Lung (tissue), 11 donors: ENCODE measurements at regions not wholly inside any gene's neighbourhood (a gene's known extent, or its start where the extent isn't known, plus 50 kb on each side); places are given as distances from the start of the nearest gene placed in this dataset.

Experiments
- ATAC-seq: fragments of 200-7000 bp; cut with Tn5 transposase; one replicate; pipeline ENCODE4 v1.9.1; 2020; ENCODE audit warnings: moderate number of reproducible peaks; ENCODE audit not compliant: insufficient read depth, low FRiP score
- DNase-seq, 3 donors: peaks; one replicate each; pipeline ENCODE4 v3.0.0-alpha.2; 2013 to 2017
- H3K27ac ChIP-seq, 2 donors: one replicate each; pipeline ENCODE4 v1.5.1; 2013; ENCODE audit warnings: mild to moderate bottlenecking in 2 of 2, moderate library complexity in 2 of 2, control low read depth in 1 of 2, inconsistent platforms in 1 of 2, low read depth in 1 of 2, low read length in 1 of 2
- H3K27me3 ChIP-seq, 3 donors: one replicate each; pipeline ENCODE4 v1.5.1; 2013; ENCODE audit warnings: low read length in 2 of 3; ENCODE audit not compliant: control insufficient read depth in 3 of 3, insufficient read depth in 3 of 3
- H3K36me3 ChIP-seq, 4 donors: one replicate each; pipeline ENCODE4 v1.5.1; 2013; ENCODE audit warnings: low read length in 4 of 4, mild to moderate bottlenecking in 1 of 4, moderate library complexity in 1 of 4; ENCODE audit not compliant: control insufficient read depth in 4 of 4, insufficient read depth in 4 of 4
- H3K4me1 ChIP-seq, 5 donors: one replicate each; pipeline ENCODE4 v1.5.1; 2013; ENCODE audit warnings: low read length in 5 of 5, mild to moderate bottlenecking in 2 of 5, moderate library complexity in 1 of 5; ENCODE audit not compliant: control insufficient read depth in 5 of 5, insufficient read depth in 5 of 5
- H3K4me3 ChIP-seq: one replicate; pipeline ENCODE4 v1.5.1; 2013; ENCODE audit warnings: mild to moderate bottlenecking, control low read depth, moderate library complexity
- H3K9ac ChIP-seq, 2 donors: one replicate each; pipeline ENCODE4 v1.5.1; 2013; ENCODE audit warnings: low read length in 2 of 2, control low read depth in 1 of 2; ENCODE audit not compliant: insufficient read depth in 1 of 2
- H3K9me3 ChIP-seq, 4 donors: one replicate each; pipeline ENCODE4 v1.5.1; 2013; ENCODE audit warnings: low read length in 3 of 4, mild to moderate bottlenecking in 1 of 4, moderate library complexity in 1 of 4; ENCODE audit not compliant: control insufficient read depth in 4 of 4, insufficient read depth in 3 of 4
- WGBS, 2 donors: extraction: QIAGEN DNeasy Blood & Tissue Kit; methylation state at CpG; one replicate each; pipeline ENCODE4 v1.1.7; 2013; 5-methylcytosine and 5-hydroxymethylcytosine counted together
- TF ChIP-seq, protein P1 (sequence below): IDR thresholded peaks from 2 replicates; pipeline ENCODE4 v1.5.1; 2012; ENCODE audit warnings: mild to moderate bottlenecking; ENCODE audit errors: control extremely low read depth, extremely low read depth
- donor health status: control.
- donor health status: control.
- donor health status: Bipolar disorder and iron deficiency.
- donor health status: healthy.
- donor health status: DM: yes; HTN: yes; CAD: no.

DNA sequence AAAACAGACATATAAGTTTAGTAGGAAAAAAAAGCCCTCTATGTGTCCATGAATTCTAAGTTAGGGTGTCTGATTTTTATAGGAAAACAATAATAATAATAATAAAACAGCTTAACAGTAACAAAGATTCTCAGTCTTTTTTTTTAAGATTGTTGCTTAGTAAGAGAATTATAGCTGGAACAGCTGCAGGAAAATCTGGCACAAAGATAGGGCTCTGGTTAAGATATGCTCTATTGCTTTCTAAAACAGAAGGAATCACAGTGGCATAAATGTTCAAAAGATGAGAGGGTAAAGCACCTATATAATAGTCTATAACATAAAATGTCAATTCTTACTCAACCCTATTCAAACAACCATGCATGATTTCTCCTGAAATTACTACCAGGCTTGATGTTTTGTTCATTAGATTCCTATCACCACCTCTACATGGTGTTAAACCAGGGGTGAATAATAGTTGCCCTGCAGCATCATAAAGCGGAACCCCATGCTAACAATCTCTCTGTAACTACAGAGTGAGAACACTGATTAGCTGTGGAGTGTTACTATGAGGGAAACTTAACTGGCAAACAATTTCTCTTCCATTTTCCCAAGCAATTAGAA is 541.4 kb upstream of the MIR17HG start:
- Histone ChIP-seq H3K36me3 (no peaks in the 10 kb centered on the region), H3K27ac (no peak overlapping the region), H3K4me1 (peaks cover 0 to 23% (median 0%) of the 10 kb centered on the region in 5 donors), H3K4me3 (no peak overlapping the region), H3K9ac (no peak overlapping the region), H3K27me3 (no peaks in the 10 kb centered on the region), H3K9me3 (peaks cover 0 to 2% (median 0%) of the 10 kb centered on the region in 4 donors)
- TF ChIP-seq, protein P1, sequence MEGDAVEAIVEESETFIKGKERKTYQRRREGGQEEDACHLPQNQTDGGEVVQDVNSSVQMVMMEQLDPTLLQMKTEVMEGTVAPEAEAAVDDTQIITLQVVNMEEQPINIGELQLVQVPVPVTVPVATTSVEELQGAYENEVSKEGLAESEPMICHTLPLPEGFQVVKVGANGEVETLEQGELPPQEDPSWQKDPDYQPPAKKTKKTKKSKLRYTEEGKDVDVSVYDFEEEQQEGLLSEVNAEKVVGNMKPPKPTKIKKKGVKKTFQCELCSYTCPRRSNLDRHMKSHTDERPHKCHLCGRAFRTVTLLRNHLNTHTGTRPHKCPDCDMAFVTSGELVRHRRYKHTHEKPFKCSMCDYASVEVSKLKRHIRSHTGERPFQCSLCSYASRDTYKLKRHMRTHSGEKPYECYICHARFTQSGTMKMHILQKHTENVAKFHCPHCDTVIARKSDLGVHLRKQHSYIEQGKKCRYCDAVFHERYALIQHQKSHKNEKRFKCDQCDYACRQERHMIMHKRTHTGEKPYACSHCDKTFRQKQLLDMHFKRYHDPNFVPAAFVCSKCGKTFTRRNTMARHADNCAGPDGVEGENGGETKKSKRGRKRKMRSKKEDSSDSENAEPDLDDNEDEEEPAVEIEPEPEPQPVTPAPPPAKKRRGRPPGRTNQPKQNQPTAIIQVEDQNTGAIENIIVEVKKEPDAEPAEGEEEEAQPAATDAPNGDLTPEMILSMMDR = no peak
- ATAC-seq (no peak), DNase-seq (peak in 2 of 3 donors; percentile 49 to 77)
- WGBS, 2 donors = 92 to 95% methylated on average over 1 of the region's 1 CpG

DNA sequence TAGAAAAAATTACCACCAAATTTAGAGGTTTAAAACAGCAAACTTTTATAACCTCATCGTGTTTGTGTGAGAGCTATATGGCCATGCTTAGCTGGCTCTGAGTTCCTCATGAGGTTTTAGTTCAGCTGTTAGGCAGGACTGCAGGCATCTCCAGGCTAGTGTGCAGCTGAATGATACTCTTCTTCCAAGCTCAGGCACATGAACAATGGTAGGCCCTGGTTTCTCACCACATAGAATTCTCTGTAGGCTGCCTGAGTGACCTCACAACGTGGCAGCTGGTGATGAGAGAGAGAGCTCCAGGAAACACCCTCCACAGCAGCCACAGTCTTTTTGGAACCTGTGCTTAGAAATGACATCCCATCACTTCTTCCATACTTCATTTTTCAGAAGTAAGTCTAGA is 540.6 kb upstream of the MIR17HG start:
- peaks cover 0 to 2% (median 0%) of the 10 kb centered on the region in 4 donors for H3K9me3 ChIP-seq
- DNase-seq (no peak), ATAC-seq (no peak)
- H3K27ac ChIP-seq = no peak overlapping the region
- TF ChIP-seq, protein P1 = no peak
- no peak overlapping the region for H3K4me3 ChIP-seq
- H3K36me3 ChIP-seq = no peaks in the 10 kb centered on the region
- peaks cover 0 to 23% (median 0%) of the 10 kb centered on the region in 5 donors for H3K4me1 ChIP-seq
- 66 to 72% methylated on average over 2 of the region's 2 CpGs for WGBS, 2 donors
- H3K27me3 ChIP-seq = no peaks in the 10 kb centered on the region
- H3K9ac ChIP-seq = no peak overlapping the region

DNA sequence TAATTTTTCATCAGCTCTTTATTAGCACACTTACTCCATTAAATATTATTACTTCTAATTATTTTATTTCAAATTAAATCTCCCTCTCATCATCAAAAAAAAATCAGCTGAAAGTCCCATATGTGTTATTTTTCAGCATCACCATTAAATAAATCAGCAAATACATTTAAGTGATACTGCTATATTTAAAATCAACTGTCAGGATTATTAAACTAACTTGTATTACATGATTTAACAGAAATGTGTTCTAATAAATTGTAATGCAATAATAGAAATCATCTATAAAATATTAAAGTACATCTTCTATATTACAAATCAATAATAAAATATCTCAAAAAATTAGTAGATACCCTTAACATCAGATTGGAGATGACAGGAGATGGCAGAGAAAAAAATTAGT is 538.6 kb upstream of the MIR17HG start:
- Histone ChIP-seq H3K9me3 (peaks cover 0 to 2% (median 0%) of the 10 kb centered on the region in 4 donors), H3K36me3 (no peaks in the 10 kb centered on the region), H3K9ac (no peak overlapping the region), H3K4me1 (peaks cover 0 to 23% (median 0%) of the 10 kb centered on the region in 5 donors), H3K4me3 (no peak overlapping the region), H3K27me3 (no peaks in the 10 kb centered on the region), H3K27ac (no peak overlapping the region)
- TF ChIP-seq, protein P1 = no peak
- ATAC-seq (no peak), DNase-seq (no peak)

DNA sequence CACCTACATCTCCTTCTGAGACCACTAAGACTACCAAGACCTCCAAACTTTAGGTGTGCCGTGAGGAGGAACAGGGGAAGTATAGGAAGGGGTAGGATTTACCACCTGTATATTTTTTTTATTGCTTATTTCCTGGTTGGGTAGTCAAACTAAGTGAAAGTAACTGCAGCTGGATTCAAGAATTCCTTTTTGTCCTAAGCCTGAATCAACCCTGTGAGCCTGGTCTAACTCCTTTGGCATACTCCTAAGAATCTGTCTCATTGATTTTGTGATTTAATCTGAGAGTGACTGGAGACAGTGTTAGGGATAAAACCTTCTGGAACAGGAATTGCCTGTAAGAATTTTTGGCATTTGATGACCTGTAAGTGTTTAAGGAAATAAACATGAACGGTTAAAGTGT is 523.5 kb upstream of the MIR17HG start:
- Histone ChIP-seq H3K27ac (no peak overlapping the region), H3K27me3 (no peaks in the 10 kb centered on the region), H3K9ac (no peak overlapping the region), H3K4me1 (no peaks in the 10 kb centered on the region), H3K4me3 (no peak overlapping the region), H3K9me3 (no peaks in the 10 kb centered on the region), H3K36me3 (no peaks in the 10 kb centered on the region)
- TF ChIP-seq, protein P1 = no peak
- WGBS, 2 donors = 32 to 49% methylated on average over 2 of the region's 2 CpGs
- ATAC-seq = no peak
- no peak for DNase-seq
